T-helper 17 cell (primary cell): ENCODE measurements at regions not wholly inside any gene's neighbourhood (a gene's known extent, or its start where the extent isn't known, plus 50 kb on each side); places are given as distances from the start of the nearest gene placed in this dataset.

Experiments used
- ATAC-seq: fragments of 150-1000 bp; cut with Tn5 transposase; 2 replicates; pipeline ENCODE4 v1.10.0; 2021; ENCODE audit warnings: mild to moderate bottlenecking, moderate library complexity
- DNase-seq, 3 donors: peaks; one replicate each; pipeline versions ENCODE4 v3.0.0 to v3.0.0-alpha.2; 2020 to 2021
- H3K9me3 ChIP-seq: one replicate; pipeline ENCODE4 v1.7.0; 2013; ENCODE audit warnings: low read length, mild to moderate bottlenecking; ENCODE audit not compliant: control insufficient read depth, poor library complexity, severe bottlenecking
- H3K27ac Mint-ChIP-seq: one replicate; pipeline ENCODE4 v1.8.0; 2022; ENCODE audit warnings: mild to moderate bottlenecking, moderate library complexity, mixed read lengths
- H3K27me3 Mint-ChIP-seq: one replicate; pipeline ENCODE4 v1.8.0; 2022; ENCODE audit warnings: mixed read lengths
- H3K36me3 Mint-ChIP-seq: one replicate; pipeline ENCODE4 v1.8.0; 2022; ENCODE audit warnings: low read depth, mixed read lengths
- H3K4me1 Mint-ChIP-seq: one replicate; pipeline ENCODE4 v1.8.0; 2022; ENCODE audit warnings: mild to moderate bottlenecking, mixed read lengths
- H3K4me3 Mint-ChIP-seq: one replicate; pipeline ENCODE4 v1.8.0; 2022; ENCODE audit warnings: mild to moderate bottlenecking, moderate library complexity, mixed read lengths

DNA sequence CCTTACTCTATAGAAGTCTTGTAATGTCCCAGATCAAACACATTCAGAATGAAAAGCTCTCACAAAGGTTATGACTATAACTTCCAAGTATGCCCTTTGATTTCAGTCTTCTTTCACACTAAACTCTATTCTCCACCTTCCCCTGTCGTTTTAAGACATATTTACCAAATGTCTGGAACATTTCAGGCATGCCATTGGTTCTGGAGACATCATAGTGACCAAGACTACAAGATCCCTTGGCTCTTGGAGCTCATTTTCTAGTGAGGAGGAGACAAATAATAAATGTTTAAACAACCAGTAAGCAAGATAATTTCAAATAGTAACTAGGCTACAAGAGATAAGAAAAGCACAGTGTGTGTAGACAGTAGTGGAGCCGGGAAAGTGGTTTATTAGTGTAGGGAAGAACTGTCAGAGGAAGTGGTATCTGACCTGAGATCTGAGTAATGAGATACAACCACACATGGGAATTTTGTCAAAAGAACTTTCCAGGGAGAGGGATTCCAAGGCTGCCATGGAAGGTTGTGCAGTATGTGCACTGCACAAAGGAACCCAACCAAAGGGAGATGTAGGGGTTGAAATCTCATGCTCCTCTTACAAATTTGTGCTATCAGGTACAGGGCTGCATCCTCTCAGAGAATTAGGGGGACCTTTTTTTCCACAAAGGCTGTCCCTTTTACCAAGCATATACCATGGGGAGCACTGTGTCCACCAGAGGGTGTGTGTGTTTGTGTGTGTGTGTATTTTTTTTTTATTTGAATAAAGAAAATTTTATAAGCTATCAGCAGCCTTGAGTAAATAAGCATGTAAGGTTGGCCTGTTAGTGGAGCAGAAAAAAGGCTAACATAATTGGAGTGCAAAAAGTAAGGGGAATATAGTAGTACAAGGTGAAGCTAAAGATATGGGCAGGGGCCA lies 1279.1 kb upstream of the WWC1 start:
- Mint-ChIP-seq H3K4me3 (no peak overlapping the region), H3K4me1 (no peaks in the 10 kb centered on the region), H3K27me3 (no peaks in the 10 kb centered on the region), H3K27ac (no peak overlapping the region), H3K36me3 (no peaks in the 10 kb centered on the region)
- DNase-seq (no peak), ATAC-seq (no peak)
- H3K9me3 ChIP-seq = no peaks in the 10 kb centered on the region

DNA sequence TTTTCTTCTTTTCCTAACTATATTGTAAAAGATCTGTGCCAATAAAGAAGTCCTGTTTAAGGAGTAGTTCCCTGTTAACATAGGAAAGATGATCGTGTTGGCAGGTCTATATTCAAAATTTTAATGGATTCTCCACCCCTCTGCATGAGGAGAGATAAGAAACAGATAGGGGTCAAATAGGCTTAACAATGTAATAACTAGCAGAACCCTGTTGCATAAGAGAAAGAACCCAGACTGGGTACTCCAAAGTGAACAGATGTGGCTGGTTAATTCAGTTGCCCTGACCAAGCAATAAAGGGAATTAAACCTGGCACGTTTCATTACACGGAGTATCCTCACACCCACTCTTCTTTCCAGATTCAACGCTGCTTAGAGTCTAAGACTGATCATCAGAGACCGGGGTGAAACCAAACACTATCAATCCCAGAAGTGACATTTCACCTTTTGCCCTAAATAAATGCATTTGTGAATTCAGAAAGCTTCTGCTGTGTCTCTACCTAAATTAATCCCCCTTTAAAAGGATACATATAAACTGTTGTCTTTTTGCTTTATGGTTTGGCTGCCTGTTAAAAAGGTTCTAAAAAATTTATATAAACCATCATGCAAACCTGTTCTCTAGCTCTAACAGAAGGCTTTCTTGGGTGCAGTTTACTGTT lies 1276.9 kb upstream of the WWC1 start:
- DNase-seq (no peak), ATAC-seq (no peak)
- Mint-ChIP-seq H3K27ac (no peak overlapping the region), H3K4me1 (no peaks in the 10 kb centered on the region), H3K4me3 (no peak overlapping the region), H3K36me3 (no peaks in the 10 kb centered on the region), H3K27me3 (no peaks in the 10 kb centered on the region)
- no peaks in the 10 kb centered on the region for H3K9me3 ChIP-seq

DNA sequence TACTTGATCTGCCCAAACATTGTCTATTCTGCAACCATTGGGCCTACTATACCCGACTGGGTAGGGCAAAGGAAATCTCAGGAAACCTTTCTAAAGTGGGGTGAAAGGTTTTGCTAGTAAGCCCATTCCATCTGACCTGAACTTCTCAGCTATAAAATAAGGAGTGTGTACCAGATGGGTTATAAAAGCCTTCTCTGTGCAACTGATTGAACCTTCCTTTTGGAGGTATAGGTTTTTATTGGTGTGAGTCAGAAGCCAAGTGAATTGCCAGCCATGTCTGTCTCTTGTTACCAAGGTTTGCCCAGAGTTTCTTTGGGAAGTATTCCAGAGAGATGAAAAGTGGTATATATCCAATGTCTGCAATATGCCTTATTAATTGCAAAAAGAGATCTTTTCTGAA lies 1271.0 kb upstream of the WWC1 start:
- Mint-ChIP-seq H3K27ac (no peak overlapping the region), H3K4me3 (no peak overlapping the region), H3K27me3 (no peaks in the 10 kb centered on the region), H3K4me1 (no peaks in the 10 kb centered on the region), H3K36me3 (no peaks in the 10 kb centered on the region)
- H3K9me3 ChIP-seq = no peaks in the 10 kb centered on the region
- DNase-seq (no peak), ATAC-seq (no peak)

DNA sequence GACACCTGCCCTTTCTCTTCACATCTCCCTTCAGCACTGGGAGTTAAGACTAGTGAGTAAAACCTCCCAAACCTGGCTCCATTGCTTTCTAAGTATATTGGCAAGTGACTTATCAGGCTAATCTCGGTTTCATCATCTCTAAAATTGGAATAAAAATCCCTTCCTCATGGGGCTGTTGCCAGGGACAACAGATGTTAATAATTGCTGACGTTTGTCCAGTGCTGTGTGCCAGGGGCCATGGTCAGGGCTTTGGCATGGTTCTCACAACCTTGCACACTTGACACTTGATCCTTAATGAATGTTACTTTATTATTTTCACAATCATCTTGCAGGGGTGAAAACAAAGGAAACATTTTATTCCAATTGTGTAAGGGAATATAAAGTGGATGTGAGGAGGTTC lies 1262.0 kb upstream of the WWC1 start:
- H3K36me3 Mint-ChIP-seq = no peaks in the 10 kb centered on the region
- H3K9me3 ChIP-seq = no peaks in the 10 kb centered on the region
- ATAC-seq = no peak
- H3K27ac Mint-ChIP-seq = no peak overlapping the region
- no peaks in the 10 kb centered on the region for H3K4me1 Mint-ChIP-seq
- no peak overlapping the region for H3K4me3 Mint-ChIP-seq
- no peak for DNase-seq
- no peaks in the 10 kb centered on the region for H3K27me3 Mint-ChIP-seq

DNA sequence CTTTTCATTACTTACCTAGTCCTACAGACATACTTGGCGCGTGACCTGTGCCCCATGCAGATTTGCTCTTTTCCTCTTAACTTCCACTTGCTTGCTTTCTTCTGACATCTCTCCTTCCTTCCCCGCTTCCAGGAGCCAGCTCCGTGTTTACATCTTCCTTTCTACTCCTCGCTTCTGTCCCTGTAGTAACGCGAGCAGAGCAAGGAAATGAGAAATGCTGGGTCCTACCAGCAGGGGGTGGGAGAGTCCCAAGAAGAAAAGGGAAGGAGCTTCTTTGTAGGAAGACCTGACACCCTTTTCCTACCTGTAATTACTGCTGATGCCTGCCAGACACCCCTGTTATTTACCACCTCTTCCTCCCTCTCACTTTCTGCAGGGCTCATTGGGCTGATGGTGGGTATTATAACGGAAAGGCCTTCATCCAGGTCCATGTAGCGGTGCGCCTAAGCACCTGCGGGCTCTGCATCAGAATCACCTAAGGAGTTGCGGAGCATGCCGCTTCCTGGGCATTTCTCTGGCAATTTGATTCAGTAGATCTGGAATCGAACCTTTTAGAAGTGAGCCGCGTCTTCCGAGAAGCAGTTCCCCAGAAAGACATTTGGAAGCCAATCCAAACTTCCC lies 1260.8 kb upstream of the WWC1 start:
- no peaks in the 10 kb centered on the region for H3K27me3 Mint-ChIP-seq

DNA sequence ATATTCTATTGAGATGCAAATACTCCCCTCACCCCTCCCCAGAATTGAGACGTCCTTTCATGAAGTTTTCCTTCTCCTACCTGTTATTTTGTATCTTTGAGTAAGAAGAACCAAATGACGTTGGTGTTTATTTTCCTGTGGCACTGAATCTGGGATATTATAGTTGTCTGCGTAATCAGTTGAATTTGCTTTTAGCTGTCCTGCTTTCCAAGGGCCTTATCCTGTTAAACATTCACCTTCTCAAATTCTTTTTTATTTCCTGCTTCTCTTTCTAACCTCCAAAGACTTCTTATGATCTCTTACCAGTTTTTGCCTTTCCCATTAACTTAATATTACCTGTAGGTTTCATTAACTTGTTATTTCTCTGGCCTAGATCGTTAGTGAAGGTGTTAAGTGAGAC lies 1254.9 kb upstream of the WWC1 start:
- no peaks in the 10 kb centered on the region for H3K9me3 ChIP-seq
- DNase-seq (no peak), ATAC-seq (no peak)
- Mint-ChIP-seq H3K27ac (no peak overlapping the region), H3K4me3 (no peak overlapping the region), H3K27me3 (no peaks in the 10 kb centered on the region), H3K4me1 (no peaks in the 10 kb centered on the region), H3K36me3 (no peaks in the 10 kb centered on the region)

More for the DNA sequence above, 1260.8 kb upstream of the WWC1 start:
- no peak for ATAC-seq
- Mint-ChIP-seq H3K4me1 (no peaks in the 10 kb centered on the region), H3K36me3 (no peaks in the 10 kb centered on the region), H3K4me3 (no peak overlapping the region), H3K27ac (no peak overlapping the region)
- no peak for DNase-seq
- no peaks in the 10 kb centered on the region for H3K9me3 ChIP-seq

DNA sequence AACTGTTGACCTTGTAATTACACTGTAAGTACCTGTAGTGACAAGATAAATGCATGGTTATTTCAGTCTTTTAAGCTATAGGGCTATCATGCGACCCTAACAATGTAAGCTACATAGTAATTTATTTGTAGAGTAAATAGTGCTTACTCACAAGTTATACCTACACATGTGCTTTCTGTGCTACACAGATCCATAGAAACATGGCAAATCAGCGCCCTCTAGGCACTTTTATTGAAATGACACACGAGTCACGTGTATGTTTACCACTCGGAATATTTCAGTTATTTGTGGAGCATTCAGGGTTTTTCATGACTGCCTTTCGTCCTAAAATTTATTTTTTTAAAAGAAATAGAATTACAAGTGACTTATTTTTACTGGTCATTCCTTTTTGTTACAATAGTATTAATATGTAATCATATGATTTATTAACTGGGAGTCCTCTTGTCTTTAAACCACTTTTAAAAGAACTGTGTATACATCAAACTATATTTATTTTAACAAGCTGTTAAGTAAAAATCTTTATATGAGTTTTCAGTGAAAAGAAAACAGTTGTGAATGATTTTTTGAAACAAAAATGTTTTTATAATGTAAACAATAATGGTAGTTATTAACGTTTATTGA lies 1242.3 kb upstream of the WWC1 start:
- no peaks in the 10 kb centered on the region for H3K36me3 Mint-ChIP-seq
- H3K27me3 Mint-ChIP-seq = no peaks in the 10 kb centered on the region
- H3K4me3 Mint-ChIP-seq = no peak overlapping the region
- no peak for DNase-seq
- H3K9me3 ChIP-seq = no peaks in the 10 kb centered on the region
- no peak for ATAC-seq
- H3K4me1 Mint-ChIP-seq = no peaks in the 10 kb centered on the region
- no peak overlapping the region for H3K27ac Mint-ChIP-seq

DNA sequence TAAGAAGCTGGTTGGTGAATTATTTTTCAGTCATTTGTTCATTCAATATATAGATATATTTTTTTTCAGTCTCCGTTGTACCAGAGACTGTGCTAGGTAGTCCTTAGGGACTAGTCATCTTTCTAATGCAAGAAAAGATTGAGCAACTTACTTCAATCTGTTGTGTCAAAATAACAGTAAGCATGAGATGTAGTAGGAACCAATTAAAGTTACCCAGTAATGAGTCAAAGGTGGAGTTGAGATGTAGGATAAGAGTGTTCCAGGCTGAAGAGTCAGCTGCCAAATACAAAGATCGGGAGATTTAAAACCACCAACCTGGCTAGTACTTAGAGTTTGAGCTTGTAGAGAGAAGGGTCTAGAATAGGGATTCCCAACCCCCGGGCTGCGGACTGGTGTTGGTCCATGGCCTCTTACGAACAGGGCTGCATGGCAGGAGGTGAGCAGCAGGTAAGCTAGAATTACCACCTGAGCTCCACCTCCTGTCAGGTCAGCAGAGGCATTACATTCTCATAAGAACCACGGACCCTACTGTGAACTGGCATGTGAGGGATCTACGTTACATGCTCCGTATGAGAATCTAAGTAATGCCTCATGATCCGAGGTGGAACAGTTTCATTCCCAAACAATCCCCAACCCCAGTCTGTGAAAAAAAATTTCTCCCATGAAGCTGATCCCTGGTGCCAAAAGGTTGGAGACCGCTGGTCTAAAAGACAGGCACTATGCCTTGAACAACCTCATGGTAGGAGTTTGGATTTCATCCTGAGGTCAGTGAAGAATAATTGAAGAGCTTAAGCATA lies 1241.5 kb upstream of the WWC1 start:
- Mint-ChIP-seq H3K4me1 (no peaks in the 10 kb centered on the region), H3K36me3 (no peaks in the 10 kb centered on the region), H3K4me3 (no peak overlapping the region), H3K27me3 (no peaks in the 10 kb centered on the region), H3K27ac (no peak overlapping the region)
- H3K9me3 ChIP-seq = no peaks in the 10 kb centered on the region
- ATAC-seq = no peak
- DNase-seq = no peak

DNA sequence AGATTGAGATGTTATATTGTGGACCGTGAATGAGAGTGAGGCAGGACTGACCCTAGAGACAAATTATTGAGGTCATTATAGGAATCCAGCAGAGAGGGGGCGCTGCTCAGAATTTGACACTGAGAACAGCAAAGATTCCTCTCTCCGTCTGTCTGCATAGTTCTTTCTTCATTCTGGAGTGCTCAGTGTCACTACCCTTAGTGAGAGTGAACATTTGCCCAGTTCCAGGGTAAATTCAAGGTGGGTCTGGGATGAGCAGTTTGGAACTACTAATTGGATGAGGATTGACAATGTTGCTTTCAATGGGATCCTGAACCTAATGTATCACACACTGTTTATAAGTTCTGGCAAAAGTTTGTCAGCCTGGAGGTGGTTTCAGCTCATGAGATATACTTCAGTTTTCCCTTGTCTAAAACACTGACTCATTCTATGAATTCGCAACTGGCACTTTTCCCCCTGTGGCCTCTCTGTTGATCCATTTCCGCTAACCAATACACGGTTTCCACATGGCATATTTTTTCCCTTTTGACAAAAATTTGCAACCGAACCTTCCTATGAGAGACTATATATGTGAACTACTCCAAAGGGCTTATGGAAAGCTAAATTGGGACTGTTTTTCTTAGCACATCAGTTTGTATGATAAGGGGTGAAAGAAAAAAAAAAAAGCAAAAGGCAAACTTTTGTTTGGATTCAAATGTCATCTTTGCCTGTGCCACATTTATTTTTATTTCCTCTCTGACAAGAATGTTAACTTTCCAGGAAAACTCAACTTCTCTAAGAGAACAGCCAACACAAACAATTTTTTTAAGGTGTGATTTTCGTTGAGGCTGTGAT lies 1240.7 kb upstream of the WWC1 start:
- H3K9me3 ChIP-seq = no peaks in the 10 kb centered on the region
- Mint-ChIP-seq H3K27ac (no peak overlapping the region), H3K36me3 (no peaks in the 10 kb centered on the region), H3K4me3 (no peak overlapping the region), H3K27me3 (no peaks in the 10 kb centered on the region), H3K4me1 (no peaks in the 10 kb centered on the region)
- no peak for ATAC-seq
- no peak for DNase-seq

DNA sequence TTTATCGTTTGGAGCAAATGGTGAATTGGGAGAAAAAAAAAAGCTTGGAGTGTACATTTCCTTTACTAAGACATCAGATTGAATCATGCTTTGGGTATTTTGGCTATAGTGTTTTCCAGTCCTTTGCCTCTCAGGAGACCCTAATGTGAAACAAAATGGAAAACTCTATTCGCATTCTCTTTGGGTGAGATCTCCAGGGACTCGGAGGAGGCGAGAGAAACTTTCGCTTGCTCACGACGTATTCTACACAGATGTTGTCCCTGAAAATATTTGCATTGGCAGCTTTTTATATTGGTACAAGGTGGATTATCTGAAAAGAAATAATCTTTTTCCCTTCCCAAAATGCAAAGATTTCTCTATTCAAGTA lies 1240.1 kb upstream of the WWC1 start:
- DNase-seq = no peak
- Mint-ChIP-seq H3K4me3 (no peak overlapping the region), H3K36me3 (no peaks in the 10 kb centered on the region), H3K27ac (no peak overlapping the region), H3K27me3 (no peaks in the 10 kb centered on the region), H3K4me1 (no peaks in the 10 kb centered on the region)
- H3K9me3 ChIP-seq = no peaks in the 10 kb centered on the region
- ATAC-seq = no peak

DNA sequence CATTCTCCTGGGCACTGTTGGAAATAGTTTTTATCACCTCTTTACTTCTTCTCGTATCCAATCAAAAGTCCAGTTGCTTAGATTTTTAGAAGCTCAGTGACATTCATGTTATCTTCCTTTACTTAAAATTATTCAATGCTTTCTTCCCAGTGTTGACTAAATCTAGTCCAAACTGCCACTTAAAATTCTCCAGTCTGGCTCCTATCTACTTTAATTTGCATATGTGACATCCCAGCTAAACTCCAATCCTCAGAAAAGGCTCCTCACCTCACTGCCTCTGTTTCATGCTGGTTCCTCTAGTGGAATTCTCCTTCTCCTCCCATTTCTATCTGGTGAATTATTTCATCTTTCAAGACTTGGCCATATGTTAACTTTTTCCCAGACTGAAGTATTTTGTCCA lies 1238.7 kb upstream of the WWC1 start:
- Mint-ChIP-seq H3K27ac (no peak overlapping the region), H3K4me1 (no peaks in the 10 kb centered on the region), H3K36me3 (no peaks in the 10 kb centered on the region), H3K27me3 (no peaks in the 10 kb centered on the region), H3K4me3 (no peak overlapping the region)
- DNase-seq = no peak
- ATAC-seq = no peak
- no peaks in the 10 kb centered on the region for H3K9me3 ChIP-seq

DNA sequence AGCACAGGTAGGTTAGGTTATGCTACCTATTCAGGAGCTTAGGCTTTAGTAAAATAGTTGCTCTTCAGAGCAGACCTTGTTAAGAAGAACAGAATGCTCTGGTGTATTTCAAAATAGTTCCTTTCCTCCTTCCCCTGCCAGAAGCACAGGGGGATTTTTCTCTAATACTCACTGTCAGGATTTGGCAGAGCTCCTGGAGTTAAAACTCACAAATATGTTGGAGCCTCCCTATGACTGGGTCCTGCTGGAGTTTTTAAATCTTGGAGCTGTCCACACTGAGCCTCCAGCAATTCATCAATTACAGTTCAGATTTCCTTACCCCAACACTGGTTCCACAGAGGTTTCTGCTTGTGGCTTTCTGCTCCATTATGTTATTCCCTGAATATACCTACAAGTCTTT lies 1233.8 kb upstream of the WWC1 start:
- H3K9me3 ChIP-seq = no peaks in the 10 kb centered on the region
- H3K27ac Mint-ChIP-seq = no peak overlapping the region
- no peak overlapping the region for H3K4me3 Mint-ChIP-seq
- H3K27me3 Mint-ChIP-seq = no peaks in the 10 kb centered on the region
- DNase-seq (no peak), ATAC-seq (no peak)
- no peaks in the 10 kb centered on the region for H3K36me3 Mint-ChIP-seq
- H3K4me1 Mint-ChIP-seq = no peaks in the 10 kb centered on the region
